ENCODE measurements at regions not wholly inside any gene's neighbourhood (a gene's known extent, or its start where the extent isn't known, plus 50 kb on each side); places are given as distances from the start of the nearest gene placed in this dataset.

- no peak for TF ChIP-seq POLR2A (IDR thresholded peaks at IDR 0.05)
- no peak for TF ChIP-seq CTCF (IDR thresholded peaks at IDR 0.05)
- TF ChIP-seq EP300 (IDR thresholded peaks at IDR 0.05) = no peak
These were observed 324.4 kb upstream of the MPDZ start for GRCh38 chr9:13603921-13604320.

Data from suprapubic skin (tissue), 3 donors.